Smooth muscle cell (in vitro differentiated cells): ENCODE measurements at regions not wholly inside any gene's neighbourhood (a gene's known extent, or its start where the extent isn't known, plus 50 kb on each side); places are given as distances from the start of the nearest gene placed in this dataset.
"Not testable (repeated sequence)": the region's sequence is repeated elsewhere in the genome, so short reads cannot be mapped to it uniquely, and the experiment has no call there.

Source experiments
- DNase-seq: peaks from one replicate; lab custom pipeline; 2025; ENCODE audit not compliant: unreplicated experiment; lab: John Stamatoyannopoulos, UW
- H2AFZ ChIP-seq: fragments of 200-600 bp; sonication (generic); 2 replicates; pipeline ENCODE4 v1.6.0; 2016; ENCODE audit warnings: antibody characterized with exemption, low read depth, mild to moderate bottlenecking
- H3F3A ChIP-seq: fragments of 200-600 bp; sonication (generic); 2 replicates; pipeline ENCODE4 v1.6.0; 2017; ENCODE audit warnings: antibody characterized with exemption, low read depth
- H3K27ac ChIP-seq: fragments of 200-600 bp; sonication (generic); 2 replicates; pipeline ENCODE4 v1.5.1; 2016; ENCODE audit warnings: low read depth, mild to moderate bottlenecking
- H3K27me3 ChIP-seq: fragments of 200-600 bp; sonication (generic); 2 replicates; pipeline ENCODE4 v1.6.1; 2016; ENCODE audit warnings: low read depth, mild to moderate bottlenecking
- H3K36me3 ChIP-seq: fragments of 200-600 bp; sonication (generic); 2 replicates; pipeline ENCODE4 v1.5.1; 2016; ENCODE audit warnings: low read depth
- H3K4me1 ChIP-seq: fragments of 200-600 bp; sonication (generic); 2 replicates; pipeline ENCODE4 v1.5.1; 2016; ENCODE audit warnings: low read depth
- H3K4me2 ChIP-seq: fragments of 200-600 bp; sonication (generic); 2 replicates; pipeline ENCODE4 v1.6.0; 2016; ENCODE audit warnings: mild to moderate bottlenecking
- H3K4me3 ChIP-seq: fragments of 200-600 bp; sonication (generic); 2 replicates; pipeline ENCODE4 v1.5.1; 2016; ENCODE audit warnings: mild to moderate bottlenecking
- H3K79me2 ChIP-seq: fragments of 200-600 bp; sonication (generic); 2 replicates; pipeline ENCODE4 v1.6.0; 2016; ENCODE audit warnings: low read depth, mild to moderate bottlenecking
- H3K9ac ChIP-seq: fragments of 200-600 bp; sonication (generic); 2 replicates; pipeline ENCODE4 v1.6.0; 2016; ENCODE audit warnings: low read depth
- H3K9me3 ChIP-seq: fragments of 200-600 bp; sonication (generic); replicated peaks from 2 replicates; pipeline ENCODE4 v1.5.1; 2016; ENCODE audit warnings: low read depth
- H4K20me1 ChIP-seq: fragments of 200-600 bp; sonication (generic); 2 replicates; pipeline ENCODE4 v1.6.0; 2016; ENCODE audit warnings: low read depth
- WGBS: methylation state at CpG from one replicate; pipeline ENCODE4 v1.1.7; 2016; ENCODE audit warnings: low lambda C conversion rate; 5-methylcytosine and 5-hydroxymethylcytosine counted together
- TF ChIP-seq, protein P1 (sequence below): fragments of 200-600 bp; sonication (generic); IDR thresholded peaks from 2 replicates; pipeline ENCODE4 v1.5.1; 2017; ENCODE audit warnings: borderline replicate concordance, mild to moderate bottlenecking, antibody characterized with exemption; ENCODE audit not compliant: insufficient read depth, poor library complexity, severe bottlenecking

DNA sequence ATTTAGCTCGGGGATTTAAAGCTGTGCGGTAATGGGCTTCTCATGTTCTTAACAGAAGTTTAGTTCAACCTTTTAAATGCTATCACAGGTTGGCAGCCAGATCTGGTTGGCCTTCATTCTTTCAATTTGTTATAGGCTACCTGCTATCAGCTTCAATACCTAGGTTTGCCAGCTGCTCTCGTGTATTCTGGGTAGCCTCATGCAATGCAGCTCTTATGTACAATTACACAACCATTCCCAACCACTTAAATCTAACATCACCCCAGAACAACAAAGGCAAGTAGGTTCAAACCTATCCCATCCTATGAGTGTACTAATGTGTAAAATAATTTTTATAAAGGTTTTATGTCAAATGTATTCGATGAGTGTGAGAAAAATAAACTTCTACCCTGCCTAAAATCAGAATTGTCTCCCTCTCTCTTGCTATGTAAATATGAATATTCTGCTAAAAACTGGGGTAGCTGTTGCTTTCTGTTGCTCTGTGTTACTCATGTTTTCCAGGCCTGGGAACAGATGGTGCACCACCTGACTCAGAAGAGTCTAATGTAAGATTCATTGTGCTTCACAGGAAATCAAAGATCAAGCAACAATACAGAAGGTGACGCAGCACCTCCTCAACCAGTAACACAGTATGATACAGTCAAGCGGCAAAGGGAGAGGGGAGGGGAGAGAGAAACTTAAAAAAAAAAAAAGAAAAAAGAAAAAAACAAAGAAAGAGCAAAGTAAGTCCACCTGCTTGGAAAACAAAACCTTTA is 188.6 kb downstream of the ETV1 start:
- Histone ChIP-seq H3K4me1 (no peaks in the 10 kb centered on the region), H3K79me2 (no peaks in the 10 kb centered on the region), H3K36me3 (no peaks in the 10 kb centered on the region), H3F3A (no peaks in the 10 kb centered on the region), H2AFZ (no peak overlapping the region), H3K9me3 (no peaks in the 10 kb centered on the region), H3K27ac (no peak overlapping the region), H3K4me3 (no peak overlapping the region), H4K20me1 (no peaks in the 10 kb centered on the region), H3K4me2 (no peak overlapping the region), H3K27me3 (no peaks in the 10 kb centered on the region), H3K9ac (no peak overlapping the region)
- 90% methylated on average over 6 of the region's 6 CpGs for WGBS
- TF ChIP-seq, protein P1, sequence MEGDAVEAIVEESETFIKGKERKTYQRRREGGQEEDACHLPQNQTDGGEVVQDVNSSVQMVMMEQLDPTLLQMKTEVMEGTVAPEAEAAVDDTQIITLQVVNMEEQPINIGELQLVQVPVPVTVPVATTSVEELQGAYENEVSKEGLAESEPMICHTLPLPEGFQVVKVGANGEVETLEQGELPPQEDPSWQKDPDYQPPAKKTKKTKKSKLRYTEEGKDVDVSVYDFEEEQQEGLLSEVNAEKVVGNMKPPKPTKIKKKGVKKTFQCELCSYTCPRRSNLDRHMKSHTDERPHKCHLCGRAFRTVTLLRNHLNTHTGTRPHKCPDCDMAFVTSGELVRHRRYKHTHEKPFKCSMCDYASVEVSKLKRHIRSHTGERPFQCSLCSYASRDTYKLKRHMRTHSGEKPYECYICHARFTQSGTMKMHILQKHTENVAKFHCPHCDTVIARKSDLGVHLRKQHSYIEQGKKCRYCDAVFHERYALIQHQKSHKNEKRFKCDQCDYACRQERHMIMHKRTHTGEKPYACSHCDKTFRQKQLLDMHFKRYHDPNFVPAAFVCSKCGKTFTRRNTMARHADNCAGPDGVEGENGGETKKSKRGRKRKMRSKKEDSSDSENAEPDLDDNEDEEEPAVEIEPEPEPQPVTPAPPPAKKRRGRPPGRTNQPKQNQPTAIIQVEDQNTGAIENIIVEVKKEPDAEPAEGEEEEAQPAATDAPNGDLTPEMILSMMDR, result no peak
- no peak for DNase-seq

DNA sequence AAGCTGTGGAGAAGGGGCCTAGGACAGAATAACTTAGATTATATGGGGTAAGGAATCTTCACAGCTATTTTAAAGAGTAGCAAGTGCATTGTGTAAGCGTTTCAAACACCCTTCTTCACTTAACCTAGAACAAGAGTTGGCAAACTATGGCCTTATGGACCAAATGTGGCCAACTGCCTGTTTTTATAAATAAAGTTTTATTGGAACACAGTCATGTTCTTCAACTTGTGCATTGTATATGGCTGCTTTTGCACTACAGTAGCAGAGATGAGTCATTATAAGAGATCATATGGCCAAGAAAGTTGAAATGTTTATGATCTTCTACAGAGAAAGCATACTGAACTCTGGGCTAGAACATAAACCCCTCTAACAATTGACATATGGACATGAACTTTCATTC is 187.8 kb downstream of the ETV1 start:
- H3K27ac ChIP-seq, result no peak overlapping the region
- no peak overlapping the region for H3K4me3 ChIP-seq
- 95% methylated on average over 1 of the region's 1 CpG for WGBS
- H3F3A ChIP-seq, result no peaks in the 10 kb centered on the region
- TF ChIP-seq, protein P1, result no peak
- H3K4me2 ChIP-seq, result no peak overlapping the region
- no peaks in the 10 kb centered on the region for H4K20me1 ChIP-seq
- H3K9me3 ChIP-seq, result no peaks in the 10 kb centered on the region
- DNase-seq, result no peak
- H3K79me2 ChIP-seq, result no peaks in the 10 kb centered on the region
- H2AFZ ChIP-seq, result no peak overlapping the region
- no peaks in the 10 kb centered on the region for H3K36me3 ChIP-seq
- H3K4me1 ChIP-seq, result no peaks in the 10 kb centered on the region
- no peak overlapping the region for H3K9ac ChIP-seq
- H3K27me3 ChIP-seq, result no peaks in the 10 kb centered on the region

DNA sequence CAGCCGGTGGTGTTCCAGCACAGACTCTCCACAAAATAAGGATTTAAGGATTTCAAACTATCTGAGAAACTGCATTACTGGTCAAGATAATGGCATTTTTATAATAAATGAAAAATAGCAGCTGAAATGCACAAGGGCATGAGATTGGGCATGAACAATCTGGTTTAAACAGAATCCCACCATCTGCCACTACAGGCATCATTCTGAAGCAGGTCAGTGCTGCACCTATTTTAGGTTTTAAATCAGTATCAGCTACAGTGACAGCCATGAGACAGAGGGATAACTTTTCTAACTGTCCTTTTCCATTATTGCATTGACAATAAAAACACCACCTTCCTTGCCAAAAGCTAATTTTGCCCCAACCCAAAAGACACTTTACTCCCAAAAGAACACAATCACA is 186.8 kb downstream of the ETV1 start:
- no peak overlapping the region for H3K4me3 ChIP-seq
- H3K36me3 ChIP-seq, result no peaks in the 10 kb centered on the region
- no peak overlapping the region for H2AFZ ChIP-seq
- no peaks in the 10 kb centered on the region for H3K79me2 ChIP-seq
- no peaks in the 10 kb centered on the region for H3K4me1 ChIP-seq
- 100% methylated on average over 1 of the region's 1 CpG for WGBS
- TF ChIP-seq, protein P1, result no peak
- no peak overlapping the region for H3K9ac ChIP-seq
- no peak overlapping the region for H3K27ac ChIP-seq
- no peaks in the 10 kb centered on the region for H3K27me3 ChIP-seq
- no peaks in the 10 kb centered on the region for H3K9me3 ChIP-seq
- no peaks in the 10 kb centered on the region for H3F3A ChIP-seq
- H4K20me1 ChIP-seq, result no peaks in the 10 kb centered on the region
- no peak overlapping the region for H3K4me2 ChIP-seq
- DNase-seq, result no peak

DNA sequence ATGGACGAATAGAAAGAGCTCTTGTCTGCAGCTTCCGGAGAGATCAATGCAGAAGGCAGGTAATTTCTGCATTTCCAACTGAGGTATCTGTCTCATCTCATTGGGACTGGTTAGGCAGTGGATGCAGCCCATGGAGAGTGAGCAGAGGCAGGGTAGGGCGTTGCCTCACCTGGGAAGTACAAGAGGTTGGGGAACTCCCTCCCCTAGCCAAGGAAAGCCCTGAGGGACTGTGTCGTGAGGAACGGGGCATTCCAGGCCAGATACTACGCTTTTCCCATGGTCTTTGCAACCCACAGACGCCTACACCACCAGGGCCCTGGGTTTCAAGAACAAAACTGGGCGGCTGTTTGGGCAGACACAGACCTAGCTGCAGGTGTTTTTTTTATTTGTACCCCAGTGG is 186.3 kb downstream of the ETV1 start:
- DNase-seq, result no peak
- Histone ChIP-seq H3K9ac (no peak overlapping the region), H3K27ac (no peak overlapping the region), H3F3A (no peaks in the 10 kb centered on the region), H3K4me2 (no peak overlapping the region), H3K4me3 (no peak overlapping the region), H3K27me3 (no peaks in the 10 kb centered on the region), H3K9me3 (no peaks in the 10 kb centered on the region), H3K36me3 (no peaks in the 10 kb centered on the region), H3K4me1 (no peaks in the 10 kb centered on the region), H3K79me2 (no peaks in the 10 kb centered on the region), H4K20me1 (no peaks in the 10 kb centered on the region), H2AFZ (no peak overlapping the region)
- TF ChIP-seq, protein P1, result no peak
- WGBS, result 86% methylated on average over 8 of the region's 8 CpGs

DNA sequence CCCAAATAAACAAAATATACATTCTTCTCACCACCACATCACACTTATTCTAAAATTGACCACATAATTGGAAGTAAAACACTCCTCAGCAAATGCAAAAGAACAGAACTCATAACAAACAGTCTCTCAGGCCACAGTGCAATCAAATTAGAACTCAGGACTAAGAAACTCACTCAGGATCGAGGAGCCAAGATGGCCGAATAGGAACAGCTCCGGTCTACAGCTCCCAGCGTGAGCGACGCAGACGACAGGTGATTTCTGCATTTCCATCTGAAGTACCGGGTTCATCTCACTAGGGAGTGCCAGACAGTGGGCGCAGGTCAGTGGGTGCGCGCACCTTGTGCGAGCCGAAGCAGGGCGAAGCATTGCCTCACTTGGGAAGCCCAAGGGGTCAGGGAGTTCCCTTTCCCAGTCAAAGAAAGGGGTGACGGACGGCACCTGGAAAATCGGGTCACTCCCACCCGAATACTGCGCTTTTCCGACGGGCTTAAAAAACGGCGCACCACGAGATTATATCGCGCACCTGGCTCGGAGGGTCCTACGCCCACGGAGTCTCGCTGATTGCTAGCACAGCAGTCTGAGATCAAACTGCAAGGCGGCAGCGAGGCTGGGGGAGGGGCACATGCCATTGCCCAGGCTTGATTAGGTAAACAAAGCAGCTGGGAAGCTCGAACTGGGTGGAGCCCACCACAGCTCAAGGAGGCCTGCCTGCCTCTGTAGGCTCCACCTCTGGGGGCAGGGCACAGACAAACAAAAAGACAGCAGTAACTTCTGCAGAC is 183.2 kb downstream of the ETV1 start:
- not testable (repeated sequence) for H3K4me1 ChIP-seq, H3K9me3 ChIP-seq, DNase-seq, H3K27me3 ChIP-seq, H4K20me1 ChIP-seq, H3K36me3 ChIP-seq, H3K79me2 ChIP-seq, H3K27ac ChIP-seq, H3K9ac ChIP-seq, H3F3A ChIP-seq
- peak overlapping the region; percentile 76 for H3K4me2 ChIP-seq
- peak overlapping the region; percentile 47 for H3K4me3 ChIP-seq
- H2AFZ ChIP-seq, result peak overlapping the region; percentile 79
- WGBS, result 37% methylated on average over 33 of the region's 33 CpGs
